ENCODE measurements at regions not wholly inside any gene's neighbourhood (a gene's known extent, or its start where the extent isn't known, plus 50 kb on each side); places are given as distances from the start of the nearest gene placed in this dataset.
"Not testable (repeated sequence)": the region's sequence is repeated elsewhere in the genome, so short reads cannot be mapped to it uniquely, and the experiment has no call there.

DNA sequence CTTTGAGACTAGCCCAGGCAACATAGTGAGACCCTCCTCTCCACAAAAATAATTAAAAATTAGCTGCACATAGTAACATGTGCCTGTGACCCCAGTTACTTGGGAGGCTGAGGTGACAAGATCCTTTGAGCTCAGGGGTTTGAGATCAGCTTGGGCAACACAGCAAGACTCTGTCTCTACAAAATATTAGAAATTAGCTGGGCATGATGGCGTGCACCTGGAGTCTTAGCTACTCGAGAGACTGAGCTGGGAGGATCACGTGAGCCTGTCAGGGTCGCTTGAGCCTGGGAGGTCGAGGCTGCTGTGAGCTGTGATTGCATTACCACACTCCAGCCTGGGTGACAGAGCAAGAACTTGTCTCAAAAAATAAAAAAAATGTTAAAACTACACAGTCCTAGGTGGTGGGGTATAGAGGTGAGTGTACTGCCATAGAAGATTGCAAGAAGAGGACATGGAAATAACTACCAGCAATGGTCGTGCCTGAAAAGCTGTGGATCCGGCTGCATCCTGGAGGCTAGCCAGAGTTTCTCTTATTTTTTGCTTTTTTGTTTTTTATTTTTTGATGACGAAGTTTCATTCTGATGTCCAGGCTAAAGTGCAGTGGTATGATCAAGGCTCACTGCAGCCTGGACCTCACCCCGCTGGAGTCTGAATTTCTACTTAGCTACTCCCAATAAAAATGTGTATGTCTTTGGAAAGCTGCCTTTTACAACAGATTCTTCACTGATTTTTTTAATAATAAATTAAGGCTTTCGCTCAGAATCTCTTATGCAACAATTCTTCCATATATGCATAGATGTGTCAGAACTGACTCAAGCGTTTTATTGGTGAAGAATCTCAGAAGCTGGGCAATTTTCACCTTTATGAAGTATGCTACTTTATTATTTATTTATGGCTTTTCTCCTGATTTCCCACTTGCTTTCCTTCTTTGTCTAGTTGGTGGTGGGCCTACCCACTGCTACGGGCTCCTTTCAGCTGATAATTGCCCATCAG is 393.8 kb downstream of the TSHZ3 start:
- Histone ChIP-seq H3F3A (ENCODE audit: insufficient read depth, low read length, poor library complexity, severe bottlenecking) (no peaks in the 10 kb centered on the region), H3K27ac (ENCODE audit: low read length) (no peak overlapping the region), H3K9ac (ENCODE audit: low read length) (no peak overlapping the region)

DNA sequence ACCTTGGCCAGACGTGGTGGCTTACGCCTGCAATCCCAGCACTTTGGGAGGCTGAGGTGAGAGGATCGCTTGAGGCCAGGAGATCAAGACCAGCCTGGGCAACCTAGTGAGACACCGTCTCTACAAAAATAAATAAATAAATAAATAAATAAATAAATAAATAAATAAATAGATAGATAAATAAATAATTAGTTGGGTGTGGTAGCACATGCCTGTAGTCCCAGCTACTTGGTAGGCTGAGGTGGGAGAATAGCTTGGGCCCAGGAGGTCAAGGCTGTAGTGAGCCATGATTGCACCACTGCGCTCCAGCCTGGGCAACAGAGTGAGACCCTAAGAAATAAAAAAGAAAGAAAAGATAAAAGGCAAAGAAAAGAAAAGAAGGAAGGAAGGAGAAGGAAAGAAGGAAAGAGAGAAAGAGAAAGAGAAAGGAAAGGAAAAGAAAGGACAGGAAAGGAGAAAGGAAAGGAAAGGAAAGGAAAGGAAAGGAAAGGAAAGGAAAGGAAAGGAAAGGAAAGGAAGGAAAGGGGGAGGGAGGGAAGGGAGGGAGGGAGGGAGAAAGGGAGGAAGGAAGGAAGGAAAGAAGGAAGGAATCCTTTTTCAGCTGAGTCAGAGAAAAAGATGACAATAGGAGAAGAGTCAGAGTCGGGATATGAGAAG is 404.8 kb downstream of the TSHZ3 start:
- H3K36me3 ChIP-seq (ENCODE audit: insufficient read depth, low read length); H3K4me2 ChIP-seq (ENCODE audit: low read length); H3K79me2 ChIP-seq (replicated peaks; ENCODE audit: insufficient read depth, low read length); H3F3A ChIP-seq (ENCODE audit: insufficient read depth, low read length, poor library complexity, severe bottlenecking); H3K9me2 ChIP-seq (ENCODE audit: insufficient read depth, low read length); H2AFZ ChIP-seq (ENCODE audit: low read depth, low read length); H3K9me3 ChIP-seq (ENCODE audit: low read length); H3K27ac ChIP-seq (ENCODE audit: low read length); H3K4me3 ChIP-seq (ENCODE audit: low read length); H4K20me1 ChIP-seq (ENCODE audit: insufficient read depth); H3K9ac ChIP-seq (ENCODE audit: low read length); H3K27me3 ChIP-seq (ENCODE audit: insufficient read depth, low read depth, low read length): not testable (repeated sequence)

More for the DNA sequence above, 393.8 kb downstream of the TSHZ3 start:
- TF ChIP-seq POLR2AphosphoS5 (IDR thresholded peaks at IDR 0.05) (no peak), RAD21 (conservative IDR thresholded peaks at IDR 0.05) (no peak), MXI1 (conservative IDR thresholded peaks at IDR 0.05; ENCODE audit: poor library complexity, severe bottlenecking) (no peak), EP300 (conservative IDR thresholded peaks at IDR 0.05; ENCODE audit: poor library complexity, severe bottlenecking) (no peak), REST (IDR thresholded peaks at IDR 0.05; ENCODE audit: borderline replicate concordance) (no peak), EZH2 (IDR thresholded peaks at IDR 0.05; ENCODE audit: borderline replicate concordance, insufficient read depth, low read length, poor library complexity, severe bottlenecking) (no peak), SMC3 (conservative IDR thresholded peaks at IDR 0.05; ENCODE audit: poor library complexity) (no peak), TAF1 (IDR thresholded peaks at IDR 0.05; ENCODE audit: low read depth) (no peak), CTCF (IDR thresholded peaks at IDR 0.05; ENCODE audit: poor library complexity, severe bottlenecking) (no peak)
- Histone ChIP-seq H3K36me3 (ENCODE audit: insufficient read depth, low read length) (no peaks in the 10 kb centered on the region), H4K20me1 (ENCODE audit: insufficient read depth) (no peaks in the 10 kb centered on the region), H3K4me3 (ENCODE audit: low read length) (no peak overlapping the region), H3K9me2 (ENCODE audit: insufficient read depth, low read length) (no peaks in the 10 kb centered on the region), H3K4me2 (ENCODE audit: low read length) (no peak overlapping the region), H3K27me3 (ENCODE audit: insufficient read depth, low read depth, low read length) (no peaks in the 10 kb centered on the region), H2AFZ (ENCODE audit: low read depth, low read length) (no peak overlapping the region), H3K9me3 (ENCODE audit: low read length) (no peaks in the 10 kb centered on the region), H3K79me2 (replicated peaks; ENCODE audit: insufficient read depth, low read length) (no peaks in the 10 kb centered on the region)

Data from neural cell (in vitro differentiated cells).